NCI-H510A treated with DMSO at 0.1 percent for 48 hours (cell line): ENCODE measurements at regions not wholly inside any gene's neighbourhood (a gene's known extent, or its start where the extent isn't known, plus 50 kb on each side); places are given as distances from the start of the nearest gene placed in this dataset.

Experiments
- DNase-seq: peaks from one replicate; lab custom pipeline; 2025; lab: John Stamatoyannopoulos, UW

- DNase-seq, result no peak
These were observed 155.1 kb upstream of the GORAB start for GRCh38 chr1:170376801-170377385.

DNA sequence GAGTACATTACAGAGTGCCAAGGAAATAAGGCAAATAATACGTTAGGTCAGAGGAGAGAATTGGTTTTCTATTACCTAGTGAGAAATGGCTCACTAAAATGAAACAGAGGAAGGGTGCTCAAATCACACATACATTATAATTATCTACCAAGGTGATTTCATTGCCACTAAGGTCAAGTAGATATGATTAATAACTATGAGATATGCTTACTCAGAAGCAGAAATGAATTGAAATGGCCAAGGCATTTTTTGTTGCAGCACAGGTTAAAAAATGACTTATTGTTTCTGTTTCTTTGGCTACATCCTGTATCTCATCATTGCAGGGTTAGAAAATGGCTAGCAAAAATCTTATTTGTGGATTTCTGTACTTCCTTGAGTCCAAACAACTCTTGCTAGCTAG, 154.5 kb upstream of the GORAB start:
- DNase-seq, result no peak

GRCh38 chr1:170377896-170378634, 153.9 kb upstream of the GORAB start:
- DNase-seq, result no peak

DNA sequence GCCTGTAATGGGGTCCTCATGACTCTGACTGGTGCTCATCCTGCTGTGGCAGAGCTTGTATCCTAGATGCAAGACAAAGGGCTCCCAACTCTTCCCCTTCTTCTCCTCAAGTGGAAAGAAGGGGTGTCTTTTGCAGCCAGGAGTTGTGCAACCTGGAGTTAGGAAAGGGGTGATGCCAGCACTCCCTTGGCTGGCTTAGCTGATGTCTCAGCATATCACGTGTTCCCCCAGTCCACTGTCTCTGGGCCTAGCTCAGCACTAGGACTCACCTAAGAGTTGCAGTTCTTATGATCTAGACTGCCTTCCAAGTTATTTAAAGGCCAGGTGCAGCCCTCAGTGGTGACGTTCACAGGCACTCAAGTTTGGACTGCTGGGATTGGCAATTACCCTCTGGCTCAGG, 146.2 kb upstream of the GORAB start:
- DNase-seq, result no peak

DNA sequence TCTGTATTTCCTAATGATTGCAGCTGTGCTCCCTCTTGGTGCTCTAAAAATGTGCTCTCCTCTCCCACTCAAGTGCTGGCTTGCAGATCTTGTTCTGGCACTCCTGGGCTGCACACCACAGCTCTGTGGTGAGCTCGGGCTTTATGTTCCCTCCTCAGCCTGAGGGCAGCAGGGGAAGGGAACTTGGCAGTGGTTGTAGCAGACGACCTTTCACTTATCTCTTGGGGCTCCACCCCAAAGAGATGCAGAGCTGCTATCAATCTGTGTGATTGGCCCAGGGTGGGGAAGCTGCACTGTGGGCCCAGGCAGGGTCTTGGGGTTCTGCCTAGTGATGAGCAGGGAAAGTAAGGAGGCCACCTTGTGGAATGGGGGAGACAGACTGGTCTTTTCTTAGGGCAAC, 143.5 kb upstream of the GORAB start:
- DNase-seq, result no peak

DNA sequence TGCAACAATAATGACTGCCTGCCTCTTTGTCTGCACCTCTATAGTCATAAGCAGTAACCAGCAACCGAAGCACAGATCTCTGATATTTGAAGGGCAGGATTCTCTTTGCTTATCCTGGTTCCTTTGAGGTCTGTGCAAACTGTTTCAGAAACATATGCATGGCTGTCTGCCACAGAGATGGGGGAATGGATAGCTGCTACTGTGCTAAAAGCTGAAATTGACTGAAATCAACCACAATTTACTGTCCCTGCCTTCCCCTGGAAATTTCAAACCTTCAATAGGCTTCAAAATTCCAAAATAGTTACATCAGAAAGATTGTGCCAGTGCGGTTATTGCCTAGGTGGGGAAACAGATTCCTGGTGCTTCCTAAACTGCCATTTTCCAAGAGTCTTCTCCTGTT, 136.8 kb upstream of the GORAB start:
- no peak for DNase-seq

DNA sequence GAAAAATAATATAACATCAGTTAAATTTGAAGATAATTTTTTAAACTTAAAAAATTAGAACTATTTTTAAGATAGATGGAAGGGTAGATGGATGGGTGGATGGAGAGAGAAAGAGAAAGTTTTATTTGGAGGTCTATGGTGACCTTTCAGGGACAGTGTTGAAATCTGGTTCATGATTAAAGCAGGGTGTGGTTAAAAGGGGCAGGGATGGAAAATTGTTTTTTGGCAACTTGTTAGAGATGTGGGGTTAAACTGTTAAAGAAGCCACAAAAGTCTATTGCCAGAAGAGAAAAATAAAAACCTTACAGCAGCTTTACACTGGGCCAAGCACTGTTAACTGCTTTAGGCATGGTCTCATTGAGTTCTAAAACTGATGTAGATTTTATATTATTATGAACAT, 134.9 kb upstream of the GORAB start:
- no peak for DNase-seq

DNA sequence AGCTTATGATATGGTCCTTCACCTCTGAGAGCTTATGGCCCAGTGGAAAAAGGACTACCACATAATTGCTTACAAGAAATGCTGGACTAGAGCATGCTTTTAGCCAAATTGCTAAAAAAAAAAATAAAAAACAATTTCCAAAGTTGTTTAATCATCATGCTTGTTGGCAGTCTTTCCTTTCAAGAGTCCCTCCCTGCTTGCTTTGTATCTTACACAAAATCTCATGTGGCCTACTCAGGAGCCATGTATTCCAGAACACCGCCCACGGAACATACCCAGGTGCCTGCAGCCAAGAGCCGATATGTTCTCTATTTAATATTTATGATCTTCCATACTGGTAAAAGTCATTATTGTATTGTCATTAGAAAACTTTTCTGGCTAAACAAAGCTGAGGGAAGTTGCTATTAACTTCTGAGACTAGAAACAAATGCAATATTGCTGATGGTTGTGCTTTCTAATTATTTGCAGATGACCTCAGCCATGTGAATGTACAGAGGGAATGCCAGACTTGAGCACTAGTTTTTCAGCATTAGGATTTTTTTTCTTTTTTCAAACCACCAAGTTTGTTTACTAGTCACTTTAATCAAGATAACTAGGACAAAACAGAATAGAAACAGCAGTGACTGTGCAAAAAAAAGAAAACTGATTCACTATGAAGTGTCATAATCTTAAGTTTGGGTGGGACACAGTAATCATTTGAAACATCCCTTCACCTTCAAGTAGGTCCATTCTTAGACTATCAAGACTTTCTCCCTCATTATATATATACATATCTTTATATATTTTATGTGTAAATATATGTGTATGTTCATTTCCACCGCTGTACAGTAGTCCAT, 129.3 kb upstream of the GORAB start:
- DNase-seq, result no peak

DNA sequence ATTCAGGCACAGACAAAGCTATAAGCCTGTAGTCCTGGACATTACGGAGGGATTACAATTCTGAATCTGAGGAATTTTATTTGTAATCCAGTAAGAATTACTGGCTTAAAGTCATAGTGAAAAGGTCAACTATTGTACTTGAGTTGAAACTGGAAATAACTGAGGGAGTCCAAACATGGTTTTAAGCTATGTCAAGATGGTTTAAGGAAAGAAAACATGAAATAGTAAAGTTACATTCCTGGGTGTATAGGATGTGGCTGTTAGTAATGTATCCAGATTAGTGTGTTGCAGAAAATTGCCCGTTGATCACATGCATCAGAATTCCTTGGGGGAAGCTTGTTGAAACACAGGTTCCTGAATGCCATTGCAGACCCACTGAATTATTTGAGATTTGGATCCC, 124.8 kb upstream of the GORAB start:
- DNase-seq, result no peak

DNA sequence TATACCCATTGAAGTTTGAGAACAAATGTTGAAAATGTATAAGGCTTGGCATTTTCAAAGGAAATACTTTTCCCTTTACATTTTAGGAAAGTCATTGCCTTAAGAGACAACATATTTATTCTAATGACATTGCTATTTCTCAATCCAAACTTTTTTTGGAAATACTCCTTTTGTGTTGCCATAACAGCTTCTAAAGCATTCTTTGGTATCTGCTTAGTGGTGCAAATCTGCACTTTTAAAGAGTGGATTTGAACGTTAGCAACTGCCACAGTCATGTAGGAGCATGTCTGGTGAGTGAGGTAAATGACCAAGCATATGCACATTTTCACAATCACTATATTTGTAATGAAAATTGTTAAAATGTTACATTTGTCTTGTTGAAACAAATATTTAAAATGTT, 124.4 kb upstream of the GORAB start:
- DNase-seq, result no peak

- DNase-seq, result no peak
These were observed 121.4 kb upstream of the GORAB start for GRCh38 chr1:170410401-170411166.

DNA sequence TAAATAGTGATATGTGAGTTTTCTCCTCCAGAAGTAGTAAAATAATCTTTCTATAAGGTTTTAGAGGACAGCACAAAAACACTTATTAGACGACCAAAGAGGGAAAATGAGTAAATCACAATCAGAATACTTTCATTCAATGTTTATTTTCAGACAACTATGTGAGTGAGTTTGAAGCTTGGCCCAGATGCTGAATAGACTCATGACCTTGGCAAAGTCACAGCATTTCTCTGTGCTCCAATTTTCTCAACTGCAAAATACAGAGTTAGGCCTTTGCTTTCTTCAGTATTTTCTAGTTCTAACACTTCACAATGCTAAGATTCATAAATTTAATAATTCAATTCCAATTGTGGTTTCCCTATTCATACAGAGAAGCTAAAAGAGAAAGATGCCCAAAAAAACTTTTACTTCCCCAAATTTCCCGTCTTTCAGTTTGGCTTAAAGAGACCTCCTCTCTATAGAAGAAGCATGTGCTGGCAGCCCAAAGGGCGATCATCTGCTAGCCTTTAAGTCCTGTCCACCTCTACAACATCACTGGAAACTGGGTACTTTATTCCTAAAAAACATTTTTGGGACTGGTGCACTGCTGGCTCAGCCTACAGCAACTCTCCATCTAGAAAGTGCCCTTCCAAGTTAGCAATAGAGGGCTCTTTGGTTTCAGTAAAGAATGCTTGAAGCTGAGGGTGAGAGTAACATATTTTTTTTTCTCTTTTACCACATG, 116.8 kb upstream of the GORAB start:
- no peak for DNase-seq

DNA sequence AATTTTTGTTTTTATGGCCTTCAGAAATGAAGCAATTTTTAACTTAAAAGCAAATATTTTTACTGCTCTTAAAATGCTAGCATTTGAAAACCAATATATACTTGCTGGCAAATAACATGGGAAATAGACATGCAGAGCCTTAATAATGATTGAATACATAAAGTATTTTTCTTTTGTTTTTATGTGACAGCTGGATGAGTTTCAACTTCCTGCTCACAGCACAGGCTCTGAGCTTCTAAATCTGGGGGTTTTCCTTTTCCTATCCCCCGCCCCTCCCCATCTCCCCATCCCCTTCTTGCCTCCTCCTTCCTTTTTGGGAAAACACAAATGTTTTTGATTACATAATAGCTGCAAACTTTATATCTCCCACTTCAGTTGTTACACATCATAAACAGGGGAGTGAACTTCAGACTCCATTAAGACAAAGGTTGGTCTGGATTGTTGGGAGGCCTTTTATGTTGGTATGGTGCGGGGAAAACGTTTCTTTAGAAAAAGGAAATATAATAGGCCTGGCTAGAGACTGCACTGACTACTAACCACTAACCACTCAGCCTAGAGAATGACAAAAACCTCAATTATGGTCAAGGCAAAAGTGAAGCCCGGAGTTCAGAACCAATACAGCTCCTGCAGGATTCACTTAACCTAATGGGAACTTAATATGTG, 116.1 kb upstream of the GORAB start:
- DNase-seq, result no peak

- no peak for DNase-seq
These were observed 107.6 kb upstream of the GORAB start for GRCh38 chr1:170424346-170424745.

- DNase-seq, result peak; percentile 45
These were observed 105.4 kb upstream of the GORAB start for GRCh38 chr1:170426596-170426995.

DNA sequence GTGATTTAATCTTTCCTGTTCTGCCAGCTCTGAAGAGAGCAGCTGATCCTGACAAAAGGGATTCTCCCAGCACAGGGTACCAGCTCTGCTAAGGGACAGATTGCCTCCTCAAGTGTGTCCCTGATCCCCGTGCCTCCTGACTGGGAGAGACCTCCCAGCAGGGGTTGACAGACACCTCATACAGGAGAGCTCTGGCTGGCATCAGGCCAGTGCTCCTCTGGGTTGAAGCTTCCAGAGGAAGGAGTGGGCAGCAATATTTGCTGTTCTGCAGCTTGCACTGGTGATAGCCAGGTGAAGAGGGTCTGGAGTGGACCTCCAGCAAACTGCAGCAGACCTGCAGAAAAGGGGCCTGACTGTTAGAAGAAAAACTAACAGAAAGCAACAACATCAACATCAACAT, 105.0 kb upstream of the GORAB start:
- DNase-seq, result peak; percentile 45

GRCh38 chr1:170436928-170437327, 95.0 kb upstream of the GORAB start:
- DNase-seq, result no peak

- DNase-seq, result no peak
These were observed 86.9 kb upstream of the GORAB start for GRCh38 chr1:170445096-170445495.

DNA sequence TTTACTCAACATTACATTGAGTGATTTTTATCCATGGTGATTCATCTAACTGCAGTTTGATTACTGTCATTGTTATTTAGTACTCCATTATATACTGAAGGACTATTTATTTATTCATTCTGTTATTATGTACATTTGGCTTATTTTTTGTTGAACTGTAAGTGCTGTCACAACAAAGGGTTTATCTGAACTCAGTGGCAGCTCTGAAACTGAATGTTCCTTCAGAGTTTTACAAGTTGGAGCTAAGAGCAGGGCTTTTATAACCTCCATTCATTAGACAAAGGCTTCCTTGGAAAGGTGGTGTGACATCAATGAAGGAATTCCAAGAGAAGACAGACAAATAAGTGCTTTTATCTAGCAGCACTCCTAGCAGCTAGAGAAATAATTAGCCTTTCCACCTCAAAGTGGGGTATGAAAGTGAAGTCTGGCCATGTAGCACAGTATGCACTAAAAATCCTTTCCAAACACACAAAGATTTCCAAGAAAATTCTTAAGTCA, 83.3 kb upstream of the GORAB start:
- DNase-seq, result no peak

DNA sequence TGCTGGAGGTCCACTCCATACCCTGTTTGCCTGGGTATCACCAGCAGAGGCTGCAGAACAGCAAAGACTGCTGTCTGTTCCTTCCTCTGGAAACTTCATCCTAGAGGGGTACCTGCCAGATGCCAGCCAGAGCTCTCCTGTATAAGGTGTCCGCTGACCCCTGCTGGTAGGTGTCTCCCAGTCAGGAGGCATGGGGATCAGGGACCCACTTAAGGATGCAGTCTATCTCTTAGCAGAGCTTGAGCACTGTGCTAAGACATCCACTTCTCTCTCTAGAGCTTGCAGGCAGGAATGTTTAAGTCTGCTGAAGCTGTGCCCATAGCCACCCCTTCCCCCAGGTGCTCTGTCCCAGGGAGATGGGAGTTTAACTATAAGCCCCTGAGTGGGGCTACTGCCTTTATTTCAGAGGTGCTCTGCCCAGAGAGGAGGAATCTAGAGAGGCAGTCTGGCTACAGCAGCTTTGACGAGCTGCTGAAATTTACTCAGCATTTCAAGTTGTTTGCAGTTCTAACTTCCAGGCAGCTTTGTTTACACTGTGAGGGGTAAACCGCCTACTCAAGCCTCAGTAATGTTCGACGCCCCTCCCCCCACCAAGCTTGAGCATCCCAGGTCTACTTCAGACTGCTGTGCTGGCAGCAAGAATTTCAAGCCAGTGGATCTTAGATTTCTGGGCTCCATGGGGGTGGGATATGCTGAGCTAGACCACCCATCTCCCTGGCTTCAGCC, 74.5 kb upstream of the GORAB start:
- peak; percentile 45 for DNase-seq
